ENCODE measurements at regions not wholly inside any gene's neighbourhood (a gene's known extent, or its start where the extent isn't known, plus 50 kb on each side); places are given as distances from the start of the nearest gene placed in this dataset.

- no peak for DNase-seq (ENCODE audit: low read depth)
- TF ChIP-seq, protein P1, sequence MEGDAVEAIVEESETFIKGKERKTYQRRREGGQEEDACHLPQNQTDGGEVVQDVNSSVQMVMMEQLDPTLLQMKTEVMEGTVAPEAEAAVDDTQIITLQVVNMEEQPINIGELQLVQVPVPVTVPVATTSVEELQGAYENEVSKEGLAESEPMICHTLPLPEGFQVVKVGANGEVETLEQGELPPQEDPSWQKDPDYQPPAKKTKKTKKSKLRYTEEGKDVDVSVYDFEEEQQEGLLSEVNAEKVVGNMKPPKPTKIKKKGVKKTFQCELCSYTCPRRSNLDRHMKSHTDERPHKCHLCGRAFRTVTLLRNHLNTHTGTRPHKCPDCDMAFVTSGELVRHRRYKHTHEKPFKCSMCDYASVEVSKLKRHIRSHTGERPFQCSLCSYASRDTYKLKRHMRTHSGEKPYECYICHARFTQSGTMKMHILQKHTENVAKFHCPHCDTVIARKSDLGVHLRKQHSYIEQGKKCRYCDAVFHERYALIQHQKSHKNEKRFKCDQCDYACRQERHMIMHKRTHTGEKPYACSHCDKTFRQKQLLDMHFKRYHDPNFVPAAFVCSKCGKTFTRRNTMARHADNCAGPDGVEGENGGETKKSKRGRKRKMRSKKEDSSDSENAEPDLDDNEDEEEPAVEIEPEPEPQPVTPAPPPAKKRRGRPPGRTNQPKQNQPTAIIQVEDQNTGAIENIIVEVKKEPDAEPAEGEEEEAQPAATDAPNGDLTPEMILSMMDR (conservative IDR thresholded peaks at IDR 0.05; ENCODE audit: low read length): no peak
- no peak overlapping the region for H3K4me3 ChIP-seq (ENCODE audit: low read length)
Measured at GRCh38 chr3:73299184-73299691, 237.8 kb downstream of the EBLN2 start.

DNA sequence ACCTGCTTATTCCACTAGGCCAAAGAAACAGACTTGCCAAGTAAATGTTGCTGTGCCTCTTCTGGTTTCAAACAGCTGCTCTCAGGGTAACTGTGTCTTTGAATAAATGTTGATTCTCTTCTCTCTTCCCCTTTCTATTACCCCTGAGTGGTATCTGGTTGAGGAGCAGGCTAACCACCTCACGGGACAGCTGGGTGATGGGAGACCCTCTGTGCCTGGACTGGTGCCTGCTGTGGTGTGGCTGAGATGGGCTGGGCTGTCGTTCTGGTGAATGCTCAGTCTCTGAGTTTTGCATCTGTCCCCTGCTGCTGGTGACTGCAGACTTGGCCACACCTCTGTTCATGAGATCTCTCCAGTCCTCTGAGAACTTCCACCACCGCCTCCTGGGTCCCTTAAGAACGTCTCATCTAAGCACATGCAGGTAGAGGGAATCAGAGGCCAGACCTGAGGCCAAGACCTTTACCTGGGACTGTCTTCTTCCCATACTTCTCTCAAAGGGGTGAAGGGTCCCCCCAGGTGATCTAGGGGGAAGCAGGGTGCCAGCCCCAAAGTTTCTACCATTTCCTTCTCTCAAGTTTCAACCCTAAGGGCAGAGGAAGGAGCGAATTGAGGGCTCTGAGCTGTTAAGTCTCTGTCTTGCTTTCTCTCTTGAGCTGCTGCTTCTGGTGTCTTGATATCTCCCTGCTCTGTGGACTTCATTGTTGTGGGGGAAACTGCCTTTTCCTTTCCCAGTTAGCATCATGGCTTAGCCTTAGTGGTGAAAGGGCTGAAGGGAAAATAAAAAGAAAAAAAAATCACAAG is 252.9 kb downstream of the EBLN2 start:
- TF ChIP-seq, protein P1 (conservative IDR thresholded peaks at IDR 0.05; ENCODE audit: low read length): no peak
- no peak overlapping the region for H3K4me3 ChIP-seq (ENCODE audit: low read length)
- no peak for DNase-seq (ENCODE audit: low read depth)

DNA sequence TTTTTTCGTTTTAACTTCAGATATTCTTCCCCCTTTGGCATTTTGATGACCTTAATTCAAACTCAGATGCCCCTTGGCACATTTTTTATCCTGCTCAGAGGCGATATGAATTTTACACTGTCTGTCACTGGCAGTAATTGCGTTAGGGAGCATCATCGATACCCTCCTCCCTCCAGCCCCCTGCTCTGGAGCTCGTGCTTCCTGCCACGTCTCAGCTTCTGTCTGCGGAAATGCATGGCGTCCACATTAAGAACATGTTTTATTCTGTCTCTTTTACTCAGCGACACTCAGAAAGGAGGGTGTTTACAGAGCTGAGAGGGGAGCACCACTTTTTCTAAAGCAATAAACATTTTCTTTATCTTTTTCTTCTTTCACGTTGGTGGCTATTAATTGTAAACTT is 254.2 kb downstream of the EBLN2 start:
- no peak overlapping the region for H3K4me3 ChIP-seq (ENCODE audit: low read length)
- TF ChIP-seq, protein P1 (conservative IDR thresholded peaks at IDR 0.05; ENCODE audit: low read length): no peak

GRCh38 chr3:73319179-73319769 is 257.8 kb downstream of the EBLN2 start:
- no peak for DNase-seq (ENCODE audit: low read depth)
- H3K4me3 ChIP-seq (ENCODE audit: low read length): no peak overlapping the region
- TF ChIP-seq, protein P1 (conservative IDR thresholded peaks at IDR 0.05; ENCODE audit: low read length): no peak

More for the DNA sequence above, 254.2 kb downstream of the EBLN2 start:
- DNase-seq (ENCODE audit: low read depth): no peak

GRCh38 chr3:73321286-73321999 is 260.0 kb downstream of the EBLN2 start:
- TF ChIP-seq, protein P1 (conservative IDR thresholded peaks at IDR 0.05; ENCODE audit: low read length): no peak
- no peak for DNase-seq (ENCODE audit: low read depth)
- no peak overlapping the region for H3K4me3 ChIP-seq (ENCODE audit: low read length)

- H3K4me3 ChIP-seq (ENCODE audit: low read length): no peak overlapping the region
- DNase-seq (ENCODE audit: low read depth): peak; percentile 94
- TF ChIP-seq, protein P1 (conservative IDR thresholded peaks at IDR 0.05; ENCODE audit: low read length): no peak
Measured at GRCh38 chr3:73324203-73325155, 263.0 kb downstream of the EBLN2 start.

Data from AG10803 (cell line).